ENCODE measurements at regions not wholly inside any gene's neighbourhood (a gene's known extent, or its start where the extent isn't known, plus 50 kb on each side); places are given as distances from the start of the nearest gene placed in this dataset.

GRCh38 chr12:59886131-59886733 is 290.4 kb downstream of the SLC16A7 start:
- no peaks in the 10 kb centered on the region for H3K9me3 ChIP-seq (ENCODE audit: insufficient read depth in 2 of 2, low read depth in 1 of 2, low read length in 1 of 2)
- no peak overlapping the region for H2BK15ac ChIP-seq (ENCODE audit: low read length)
- no peak overlapping the region for H2AFZ ChIP-seq (ENCODE audit: low read length)
- no peaks in the 10 kb centered on the region for H3K79me1 ChIP-seq (ENCODE audit: low read depth, low read length)
- H3K18ac ChIP-seq (ENCODE audit: extremely low read depth, low read length), result no peak overlapping the region
- H3K4ac ChIP-seq (replicated peaks; ENCODE audit: insufficient read length, low read depth, low read length), result no peak overlapping the region
- ChIA-PET CTCF (ENCODE audit: partially characterized antibody) (interaction anchor here (0.7 kb wide), 1 partner anchor 350 kb away, joined by 3 read pairs; no protein-coding TSS in a partner anchor), POLR2A (ENCODE audit: partially characterized antibody) (no interaction called here)
- no peaks in the 10 kb centered on the region for H3K79me2 ChIP-seq (ENCODE audit: control insufficient read depth in 1 of 2, insufficient read depth in 2 of 2, low read length in 2 of 2)
- no peaks in the 10 kb centered on the region for H3K4me1 ChIP-seq (replicated peaks in 1 of 4; ENCODE audit: control insufficient read depth in 3 of 4, insufficient read depth in 4 of 4, low read length in 3 of 4)
- 91% methylated on average over 2 of the region's 2 CpGs; no CpG with 5 or more reads in 1 of the 2 experiments for WGBS, 2 experiments (ENCODE audit: extremely low coverage in 1 of 2, insufficient coverage in 1 of 2, insufficient read length in 1 of 2, insufficient replicate concordance in 2 of 2, low coverage in 1 of 2, low lambda C conversion rate in 2 of 2, missing lambda C conversion rate in 1 of 2)
- no peak overlapping the region for H3K23ac ChIP-seq (ENCODE audit: insufficient read length)
- DNase-seq (ENCODE audit: low read depth in 1 of 2, low spot score in 2 of 2) (no peak), FAIRE-seq (no peak)
- H2AK5ac ChIP-seq (ENCODE audit: low read depth, low read length), result no peak overlapping the region
- no peak overlapping the region for H2BK120ac ChIP-seq (replicated peaks; ENCODE audit: low read depth, low read length)
- no peak overlapping the region for H3K14ac ChIP-seq (ENCODE audit: insufficient read length)
- no peak overlapping the region for H4K91ac ChIP-seq (replicated peaks; ENCODE audit: insufficient read length, low read length)
- no peaks in the 10 kb centered on the region for H4K20me1 ChIP-seq (replicated peaks in 1 of 2; ENCODE audit: control insufficient read depth in 1 of 2, insufficient read depth in 2 of 2, low read length in 2 of 2)
- H3K9ac ChIP-seq (replicated peaks in 1 of 4; ENCODE audit: extremely low read depth in 1 of 4, low read depth in 3 of 4, low read length in 3 of 4), result no peak overlapping the region
- no peaks in the 10 kb centered on the region for H3K36me3 ChIP-seq (ENCODE audit: control insufficient read depth in 2 of 4, insufficient read depth in 4 of 4, low read length in 3 of 4)
- no peak overlapping the region for H4K8ac ChIP-seq (ENCODE audit: extremely low read depth, insufficient read depth, low read length)
- no peak overlapping the region for H3K56ac ChIP-seq (replicated peaks; ENCODE audit: insufficient read length, low read depth, low read length)
- H3K23me2 ChIP-seq (ENCODE audit: low read depth, low read length), result no peaks in the 10 kb centered on the region
- no peak overlapping the region for H3K4me3 ChIP-seq (ENCODE audit: extremely low read depth in 1 of 4, insufficient read depth in 2 of 4, low read depth in 3 of 4, low read length in 4 of 4)
- no peaks in the 10 kb centered on the region for H3K27me3 ChIP-seq (replicated peaks in 1 of 4; ENCODE audit: control insufficient read depth in 3 of 4, extremely low read depth in 1 of 4, insufficient read depth in 3 of 4, low read length in 3 of 4)
- no peak overlapping the region for H2BK5ac ChIP-seq (ENCODE audit: low read depth, low read length)
- no peak overlapping the region for H3K4me2 ChIP-seq (ENCODE audit: insufficient read depth in 1 of 2, low read depth in 2 of 2, low read length in 2 of 2)
- TF ChIP-seq SP2 (IDR thresholded peaks at IDR 0.05; ENCODE audit: low read length), result no peak
- no peak for TF ChIP-seq TCF12 (IDR thresholded peaks at IDR 0.05; ENCODE audit: low read depth, low read length)
- no peak for TF ChIP-seq BACH1 (IDR thresholded peaks at IDR 0.05; ENCODE audit: low read length)
- TF ChIP-seq SIN3A (conservative IDR thresholded peaks at IDR 0.05 in 1 of 2, IDR thresholded peaks at IDR 0.05 in 1 of 2; ENCODE audit: low read depth in 1 of 2, low read length in 2 of 2), result no peak
- no peak for TF ChIP-seq JUN (IDR thresholded peaks at IDR 0.05; ENCODE audit: low read depth, low read length)
- no peak for TF ChIP-seq ASH2L (IDR thresholded peaks at IDR 0.05; ENCODE audit: low read length)
- no peak for TF ChIP-seq SAP30 (IDR thresholded peaks at IDR 0.05; ENCODE audit: insufficient read depth, insufficient replicate concordance, low read length)
- TF ChIP-seq NANOG (IDR thresholded peaks at IDR 0.05; ENCODE audit: insufficient read depth, low read depth, low read length, poor library complexity, severe bottlenecking), result no peak
- no peak for TF ChIP-seq TAF7 (optimal IDR thresholded peaks at IDR 0.05; ENCODE audit: borderline replicate concordance, low read depth, low read length)
- TF ChIP-seq EZH2 (IDR thresholded peaks at IDR 0.05; ENCODE audit: low read depth, low read length, severe bottlenecking), result no peak
- TF ChIP-seq CHD2 (IDR thresholded peaks at IDR 0.05; ENCODE audit: low read length), result no peak
- no peak overlapping the region for H4K5ac ChIP-seq (ENCODE audit: insufficient read length, low read depth, low read length)
- H3K27ac ChIP-seq (ENCODE audit: low read depth, low read length), result no peak overlapping the region
- H2BK20ac ChIP-seq (ENCODE audit: low read length), result no peak overlapping the region
- H2BK12ac ChIP-seq (ENCODE audit: low read depth, low read length), result no peak overlapping the region
